OCI-LY3 (cell line): ENCODE measurements at regions not wholly inside any gene's neighbourhood (a gene's known extent, or its start where the extent isn't known, plus 50 kb on each side); places are given as distances from the start of the nearest gene placed in this dataset.

Experiments
- EZH2phosphoT487 ChIP-seq: fragments of 200-600 bp; shearing (Covaris generic); IDR thresholded peaks from 2 replicates; pipeline ENCODE4 v1.6.1; 2018; ENCODE audit warnings: antibody characterized with exemption, mixed run types, low read depth
- TF ChIP-seq, protein P1 (sequence below): fragments of 200-600, 300-600 bp; sonication (generic); IDR thresholded peaks from 2 replicates; pipeline ENCODE4 v1.5.1; 2014; ENCODE audit warnings: antibody characterized with exemption, low read length, low read depth

- TF ChIP-seq, protein P1, sequence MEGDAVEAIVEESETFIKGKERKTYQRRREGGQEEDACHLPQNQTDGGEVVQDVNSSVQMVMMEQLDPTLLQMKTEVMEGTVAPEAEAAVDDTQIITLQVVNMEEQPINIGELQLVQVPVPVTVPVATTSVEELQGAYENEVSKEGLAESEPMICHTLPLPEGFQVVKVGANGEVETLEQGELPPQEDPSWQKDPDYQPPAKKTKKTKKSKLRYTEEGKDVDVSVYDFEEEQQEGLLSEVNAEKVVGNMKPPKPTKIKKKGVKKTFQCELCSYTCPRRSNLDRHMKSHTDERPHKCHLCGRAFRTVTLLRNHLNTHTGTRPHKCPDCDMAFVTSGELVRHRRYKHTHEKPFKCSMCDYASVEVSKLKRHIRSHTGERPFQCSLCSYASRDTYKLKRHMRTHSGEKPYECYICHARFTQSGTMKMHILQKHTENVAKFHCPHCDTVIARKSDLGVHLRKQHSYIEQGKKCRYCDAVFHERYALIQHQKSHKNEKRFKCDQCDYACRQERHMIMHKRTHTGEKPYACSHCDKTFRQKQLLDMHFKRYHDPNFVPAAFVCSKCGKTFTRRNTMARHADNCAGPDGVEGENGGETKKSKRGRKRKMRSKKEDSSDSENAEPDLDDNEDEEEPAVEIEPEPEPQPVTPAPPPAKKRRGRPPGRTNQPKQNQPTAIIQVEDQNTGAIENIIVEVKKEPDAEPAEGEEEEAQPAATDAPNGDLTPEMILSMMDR, result no peak
- TF ChIP-seq EZH2phosphoT487, result no peak
These were observed 844.0 kb upstream of the LRFN5 start for GRCh38 chr14:40762685-40763084.
